Naive B cell (primary cell): ENCODE measurements at regions not wholly inside any gene's neighbourhood (a gene's known extent, or its start where the extent isn't known, plus 50 kb on each side); places are given as distances from the start of the nearest gene placed in this dataset.

Experiments
- ATAC-seq, 2 donors: fragments of 150-1000 bp; cut with Tn5 transposase; 2 replicates each; pipeline ENCODE4 v1.10.0; 2021; ENCODE audit warnings: low read depth in 2 of 2, mild to moderate bottlenecking in 2 of 2, moderate library complexity in 2 of 2
- DNase-seq: peaks from one replicate; pipeline ENCODE4 v3.0.0; 2022
- H3K27ac Mint-ChIP-seq, 6 donors: one replicate each; pipeline ENCODE4 v1.8.0; 2020 to 2022; ENCODE audit warnings: mild to moderate bottlenecking in 6 of 6, mixed read lengths in 6 of 6, moderate library complexity in 5 of 6, inconsistent platforms in 2 of 6
- H3K27me3 Mint-ChIP-seq, 3 donors: one replicate each; pipeline ENCODE4 v1.8.0; 2021 to 2022; ENCODE audit warnings: mixed read lengths in 3 of 3, mild to moderate bottlenecking in 1 of 3
- H3K36me3 Mint-ChIP-seq, 2 donors: one replicate each; pipeline ENCODE4 v1.8.0; 2020 to 2022; ENCODE audit warnings: mixed read lengths in 2 of 2, inconsistent platforms in 1 of 2, mild to moderate bottlenecking in 1 of 2
- H3K4me1 Mint-ChIP-seq, 3 donors: one replicate each; pipeline ENCODE4 v1.8.0; 2020 to 2022; ENCODE audit warnings: mixed read lengths in 3 of 3, inconsistent platforms in 1 of 3, mild to moderate bottlenecking in 1 of 3, moderate library complexity in 1 of 3
- H3K4me3 Mint-ChIP-seq, 8 donors: one replicate each; pipeline ENCODE4 v1.8.0; 2020 to 2022; ENCODE audit warnings: mild to moderate bottlenecking in 8 of 8, mixed read lengths in 8 of 8, moderate library complexity in 8 of 8, inconsistent platforms in 2 of 8
- H3K9me3 Mint-ChIP-seq, 7 donors: one replicate each; pipeline ENCODE4 v1.8.0; 2020 to 2022; ENCODE audit warnings: mixed read lengths in 7 of 7, mild to moderate bottlenecking in 5 of 7, inconsistent platforms in 2 of 7, moderate library complexity in 1 of 7

DNA sequence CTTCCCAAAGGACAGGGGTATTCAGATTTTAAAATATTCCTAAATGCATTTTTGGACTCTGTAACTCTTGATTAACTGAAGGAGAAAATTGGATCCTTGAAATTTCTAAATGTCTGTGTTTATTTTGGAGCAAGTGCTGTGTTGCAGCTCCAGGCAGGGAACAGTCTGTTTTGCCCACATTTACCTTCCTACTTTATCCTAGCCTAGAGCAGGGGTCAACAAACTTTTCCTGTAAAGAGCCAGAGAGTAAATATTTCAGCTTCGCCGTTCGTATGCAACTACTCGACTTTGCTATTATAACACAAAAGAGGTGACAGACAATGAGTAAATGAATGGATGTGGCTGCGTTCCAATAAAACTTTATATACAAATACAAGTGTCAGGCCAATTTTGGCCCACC is 402.2 kb downstream of the GPATCH2 start:
- Mint-ChIP-seq H3K4me3 (no peak overlapping the region), H3K27me3 (no peaks in the 10 kb centered on the region), H3K27ac (no peak overlapping the region), H3K9me3 (peaks cover 0 to 9% (median 5%) of the 10 kb centered on the region in 7 donors), H3K36me3 (no peaks in the 10 kb centered on the region), H3K4me1 (no peaks in the 10 kb centered on the region)
- ATAC-seq = no peak
- DNase-seq = no peak

DNA sequence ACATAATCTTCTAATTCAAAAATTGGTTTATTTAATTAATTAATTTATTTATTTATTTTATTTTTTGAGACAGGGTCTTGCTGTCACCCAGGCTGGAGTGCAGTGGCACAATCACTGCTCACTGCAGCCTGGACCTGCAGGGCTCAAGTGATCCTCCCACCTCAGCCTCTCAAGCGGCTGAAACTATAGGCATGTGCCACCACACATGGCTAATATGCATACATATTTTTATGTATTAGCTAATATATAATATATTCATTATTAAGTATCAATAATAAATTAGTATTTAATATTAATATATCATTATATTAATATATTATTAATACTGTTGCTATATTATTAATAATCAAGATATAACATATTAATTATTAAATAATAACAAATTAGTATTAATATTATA is 406.7 kb downstream of the GPATCH2 start:
- H3K36me3 Mint-ChIP-seq = no peaks in the 10 kb centered on the region
- DNase-seq (no peak), ATAC-seq (no peak)
- H3K27ac Mint-ChIP-seq = no peak overlapping the region
- H3K27me3 Mint-ChIP-seq = no peaks in the 10 kb centered on the region
- no peak overlapping the region for H3K4me3 Mint-ChIP-seq
- peaks cover 0 to 10% (median 3%) of the 10 kb centered on the region in 7 donors for H3K9me3 Mint-ChIP-seq
- no peaks in the 10 kb centered on the region for H3K4me1 Mint-ChIP-seq

DNA sequence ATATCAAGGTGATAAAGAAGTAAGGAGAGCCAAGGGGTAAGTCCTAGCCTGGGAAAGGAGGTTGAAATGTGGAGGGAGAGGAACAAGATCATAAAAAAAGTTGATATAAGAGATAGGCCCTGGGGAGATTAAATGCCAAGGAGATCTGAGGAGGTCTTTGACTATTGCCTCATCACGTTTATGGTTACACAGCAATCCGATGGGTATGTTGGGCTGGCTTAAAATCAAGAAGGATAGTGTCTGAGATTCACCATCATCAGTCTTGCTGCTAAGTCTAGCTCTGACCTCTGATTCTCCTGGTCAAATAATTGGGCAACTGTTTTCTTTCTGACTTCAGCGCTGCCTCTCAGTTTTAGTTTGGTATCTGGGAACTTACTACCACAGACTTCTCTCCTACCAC is 416.3 kb downstream of the GPATCH2 start:
- no peaks in the 10 kb centered on the region for H3K27me3 Mint-ChIP-seq
- no peaks in the 10 kb centered on the region for H3K36me3 Mint-ChIP-seq
- H3K27ac Mint-ChIP-seq = no peak overlapping the region
- peaks cover 0 to 8% (median 5%) of the 10 kb centered on the region in 7 donors for H3K9me3 Mint-ChIP-seq
- DNase-seq (no peak), ATAC-seq (no peak)
- no peaks in the 10 kb centered on the region for H3K4me1 Mint-ChIP-seq
- no peak overlapping the region for H3K4me3 Mint-ChIP-seq

DNA sequence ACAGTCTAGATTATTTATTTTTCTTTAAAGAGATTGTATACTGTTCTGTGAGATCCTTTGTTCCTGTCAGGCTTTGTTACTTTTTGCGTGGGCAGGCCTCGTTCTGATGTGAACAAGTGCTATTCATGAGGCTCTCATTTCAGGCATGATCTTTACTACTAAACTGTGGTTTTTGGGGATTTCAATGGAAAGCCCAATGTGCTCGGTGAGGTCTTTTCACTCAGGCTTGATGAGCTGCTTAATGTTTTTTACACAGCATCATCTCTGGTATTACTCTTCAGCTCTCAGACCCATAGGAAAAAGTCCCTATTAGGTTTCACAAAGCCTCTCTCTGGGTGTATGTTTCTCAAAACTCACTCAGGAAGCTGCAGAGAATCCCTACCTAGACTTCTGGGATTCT is 419.4 kb downstream of the GPATCH2 start:
- no peaks in the 10 kb centered on the region for H3K36me3 Mint-ChIP-seq
- no peak for DNase-seq
- H3K27ac Mint-ChIP-seq = no peak overlapping the region
- ATAC-seq = no peak
- H3K9me3 Mint-ChIP-seq = peaks cover 0 to 15% (median 9%) of the 10 kb centered on the region in 7 donors
- H3K4me1 Mint-ChIP-seq = no peaks in the 10 kb centered on the region
- no peaks in the 10 kb centered on the region for H3K27me3 Mint-ChIP-seq
- H3K4me3 Mint-ChIP-seq = no peak overlapping the region

DNA sequence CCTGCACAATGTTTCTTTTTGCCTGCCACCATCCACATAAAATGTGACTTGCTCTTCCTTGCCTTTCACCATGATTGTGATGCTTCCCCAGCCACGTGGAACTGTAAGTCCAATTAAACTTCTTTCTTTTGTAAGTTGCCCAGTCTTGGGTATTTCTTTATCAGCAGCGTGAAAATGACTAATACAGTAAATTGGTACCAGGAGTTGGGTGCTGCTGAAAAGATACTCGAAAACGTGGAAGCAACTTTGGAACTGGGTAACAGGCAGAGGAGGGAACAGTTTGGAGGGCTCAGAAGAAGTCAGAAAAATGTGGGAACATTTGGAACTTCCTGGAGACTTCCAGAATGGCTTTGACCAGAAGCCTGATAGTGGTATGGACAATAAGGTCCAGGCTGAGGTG is 425.3 kb downstream of the GPATCH2 start:
- DNase-seq (no peak), ATAC-seq (no peak)
- H3K4me3 Mint-ChIP-seq = no peak overlapping the region
- peaks cover 5 to 25% (median 11%) of the 10 kb centered on the region in 7 donors for H3K9me3 Mint-ChIP-seq
- H3K4me1 Mint-ChIP-seq = no peaks in the 10 kb centered on the region
- no peaks in the 10 kb centered on the region for H3K36me3 Mint-ChIP-seq
- no peaks in the 10 kb centered on the region for H3K27me3 Mint-ChIP-seq
- no peak overlapping the region for H3K27ac Mint-ChIP-seq

DNA sequence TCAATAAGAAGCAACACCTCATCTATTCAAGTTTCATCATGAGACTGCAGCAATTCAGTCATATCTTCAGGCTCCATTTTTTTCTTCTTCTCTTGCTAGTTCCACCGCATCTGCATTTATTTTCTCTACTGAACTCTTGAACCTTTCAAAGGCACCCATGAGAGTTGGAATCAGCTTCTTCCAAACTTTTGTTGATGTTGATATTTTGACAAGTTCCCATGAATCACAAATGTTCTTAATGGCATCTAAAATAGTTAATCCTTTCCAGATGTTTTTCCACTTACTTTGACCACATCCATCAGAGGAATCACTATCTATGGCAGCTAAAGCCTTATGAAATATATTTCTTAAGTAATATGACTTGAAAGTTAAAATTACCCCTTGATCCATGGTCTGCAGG is 434.3 kb downstream of the GPATCH2 start:
- no peak for DNase-seq
- Mint-ChIP-seq H3K9me3 (peaks cover 0 to 8% (median 2%) of the 10 kb centered on the region in 7 donors), H3K27me3 (no peaks in the 10 kb centered on the region), H3K27ac (no peak overlapping the region), H3K4me1 (no peaks in the 10 kb centered on the region), H3K4me3 (no peak overlapping the region), H3K36me3 (no peaks in the 10 kb centered on the region)
- ATAC-seq = no peak

DNA sequence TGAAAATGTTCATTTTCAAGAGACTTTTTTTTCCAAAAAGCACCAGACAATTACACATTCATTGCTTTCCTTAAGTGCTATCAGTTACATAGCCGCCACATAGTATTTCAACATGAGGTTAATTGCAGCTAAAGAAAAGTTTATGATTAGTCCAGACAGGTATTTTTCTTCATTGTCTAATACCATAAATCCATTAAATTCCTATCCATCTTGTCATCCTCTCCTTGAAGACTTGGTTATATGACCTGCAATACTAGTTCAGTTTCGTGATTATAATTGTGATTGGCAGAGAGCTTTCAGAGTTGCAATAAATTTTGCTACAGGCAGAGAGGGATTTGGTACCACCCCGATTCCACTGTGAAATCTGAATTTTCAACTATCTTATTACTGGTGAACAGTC is 437.7 kb downstream of the GPATCH2 start:
- Mint-ChIP-seq H3K27ac (no peak overlapping the region), H3K9me3 (peaks cover 0 to 7% (median 1%) of the 10 kb centered on the region in 7 donors), H3K27me3 (no peaks in the 10 kb centered on the region), H3K4me1 (no peaks in the 10 kb centered on the region), H3K4me3 (no peak overlapping the region), H3K36me3 (no peaks in the 10 kb centered on the region)
- DNase-seq = no peak
- no peak for ATAC-seq

DNA sequence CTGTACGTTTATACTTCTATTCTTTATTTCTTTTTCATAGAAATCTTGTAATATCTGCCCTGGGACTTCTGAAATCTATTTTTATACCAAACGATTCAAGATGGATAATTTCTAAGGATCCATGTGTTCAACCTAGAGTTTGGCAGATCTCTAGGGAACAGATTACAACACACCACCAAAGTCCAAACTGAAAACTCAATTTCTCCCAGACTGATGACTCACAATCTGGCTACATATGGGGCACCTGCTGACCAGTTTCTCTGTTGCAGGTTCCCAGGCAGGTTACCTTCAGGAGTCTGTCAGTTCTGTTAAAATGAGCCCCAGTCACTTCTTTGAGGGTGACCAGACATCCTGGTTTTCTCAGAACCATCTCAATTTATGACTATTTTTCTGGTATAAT is 439.4 kb downstream of the GPATCH2 start:
- Mint-ChIP-seq H3K9me3 (peaks cover 1 to 11% (median 4%) of the 10 kb centered on the region in 7 donors), H3K27me3 (no peaks in the 10 kb centered on the region), H3K27ac (no peak overlapping the region), H3K36me3 (no peaks in the 10 kb centered on the region), H3K4me3 (no peak overlapping the region), H3K4me1 (no peaks in the 10 kb centered on the region)
- ATAC-seq = no peak
- DNase-seq = no peak

DNA sequence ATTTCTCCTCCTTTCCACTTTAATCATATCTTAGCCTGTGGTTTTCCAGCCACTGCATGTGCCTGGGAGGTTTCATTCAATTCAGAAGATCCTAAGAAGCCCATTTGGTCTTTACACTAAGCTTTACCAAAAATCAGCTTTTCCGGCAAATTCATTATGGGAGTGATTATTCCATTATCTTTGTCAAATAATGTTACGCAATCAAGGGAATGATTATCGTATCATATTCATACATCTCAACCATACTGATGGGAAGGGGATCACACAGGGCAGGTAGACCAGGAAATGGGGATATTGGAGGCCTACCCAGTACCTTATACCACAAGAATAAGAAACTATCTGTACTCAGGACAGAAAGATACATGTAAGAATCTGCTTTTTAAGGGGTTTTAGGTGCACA is 440.5 kb downstream of the GPATCH2 start:
- Mint-ChIP-seq H3K9me3 (peaks cover 1 to 10% (median 4%) of the 10 kb centered on the region in 7 donors), H3K27ac (no peak overlapping the region), H3K4me3 (no peak overlapping the region), H3K4me1 (no peaks in the 10 kb centered on the region), H3K27me3 (no peaks in the 10 kb centered on the region), H3K36me3 (no peaks in the 10 kb centered on the region)
- ATAC-seq = no peak
- DNase-seq = no peak

DNA sequence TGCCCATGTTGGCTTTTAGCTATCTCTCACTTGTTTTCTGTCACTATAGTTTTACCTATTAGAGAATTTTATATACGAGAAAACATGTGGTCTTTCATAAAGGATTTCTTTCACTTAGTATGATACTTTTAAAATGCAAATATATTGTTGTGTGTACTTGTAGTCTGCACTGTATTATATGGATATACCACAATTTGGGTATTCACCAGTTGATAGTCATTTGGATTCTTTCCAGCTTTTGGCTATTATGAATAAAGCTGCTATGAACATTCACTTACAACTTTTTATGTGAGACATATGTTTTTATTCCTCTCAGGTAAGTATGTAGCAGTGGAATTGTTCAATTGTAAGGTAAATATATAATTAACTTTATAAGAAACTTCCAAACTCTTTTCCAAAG is 441.5 kb downstream of the GPATCH2 start:
- no peak overlapping the region for H3K4me3 Mint-ChIP-seq
- no peak overlapping the region for H3K27ac Mint-ChIP-seq
- H3K9me3 Mint-ChIP-seq = peaks cover 0 to 10% (median 4%) of the 10 kb centered on the region in 7 donors
- DNase-seq = no peak
- no peaks in the 10 kb centered on the region for H3K4me1 Mint-ChIP-seq
- H3K36me3 Mint-ChIP-seq = no peaks in the 10 kb centered on the region
- no peak for ATAC-seq
- no peaks in the 10 kb centered on the region for H3K27me3 Mint-ChIP-seq

DNA sequence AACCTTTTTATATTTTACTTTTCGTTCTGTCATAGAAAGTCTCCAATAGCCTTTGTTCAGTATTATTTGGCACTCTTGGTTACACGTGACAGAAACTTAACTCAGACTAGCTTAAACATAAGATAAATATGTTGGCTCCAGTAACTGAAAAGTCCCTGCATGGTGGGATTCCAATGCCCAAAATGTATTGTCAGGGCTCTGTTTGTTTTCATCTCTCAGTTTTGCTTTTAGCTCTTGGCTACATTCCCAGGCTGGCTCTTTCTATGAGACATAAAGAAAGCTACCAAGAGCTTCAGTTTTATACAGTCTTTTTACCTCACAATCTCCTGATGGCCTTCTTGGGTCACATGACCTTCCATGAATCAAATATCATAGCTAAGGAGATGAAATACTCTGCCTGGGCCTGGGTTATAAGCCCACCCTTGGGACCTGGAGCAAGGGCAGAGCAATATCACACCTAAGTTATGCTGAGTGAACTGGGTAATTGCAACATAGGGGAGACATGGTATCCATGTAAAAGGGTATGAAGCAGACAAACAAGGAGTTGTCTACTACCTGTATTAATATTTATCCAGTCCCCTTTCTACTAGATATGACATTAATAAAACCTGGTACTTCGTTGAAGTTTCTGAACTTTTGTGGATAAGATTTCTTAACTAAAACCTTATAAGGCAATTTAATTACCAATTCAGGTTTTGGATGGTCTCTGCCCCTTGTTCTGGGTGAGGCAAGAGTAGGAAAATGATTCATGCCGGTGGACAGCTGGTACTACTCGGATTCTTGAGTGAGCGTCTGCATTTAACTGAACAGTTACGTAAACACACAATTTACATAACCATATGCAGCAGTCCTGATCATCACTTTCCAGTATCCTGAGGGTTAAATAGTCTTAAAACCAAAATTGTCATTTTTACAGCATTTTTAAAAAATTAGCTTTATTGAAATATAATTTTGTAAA is 442.3 kb downstream of the GPATCH2 start:
- no peak for ATAC-seq
- H3K4me1 Mint-ChIP-seq = no peaks in the 10 kb centered on the region
- DNase-seq = no peak
- H3K27ac Mint-ChIP-seq = no peak overlapping the region
- no peak overlapping the region for H3K4me3 Mint-ChIP-seq
- no peaks in the 10 kb centered on the region for H3K27me3 Mint-ChIP-seq
- peaks cover 0 to 10% (median 4%) of the 10 kb centered on the region in 7 donors for H3K9me3 Mint-ChIP-seq
- H3K36me3 Mint-ChIP-seq = no peaks in the 10 kb centered on the region

DNA sequence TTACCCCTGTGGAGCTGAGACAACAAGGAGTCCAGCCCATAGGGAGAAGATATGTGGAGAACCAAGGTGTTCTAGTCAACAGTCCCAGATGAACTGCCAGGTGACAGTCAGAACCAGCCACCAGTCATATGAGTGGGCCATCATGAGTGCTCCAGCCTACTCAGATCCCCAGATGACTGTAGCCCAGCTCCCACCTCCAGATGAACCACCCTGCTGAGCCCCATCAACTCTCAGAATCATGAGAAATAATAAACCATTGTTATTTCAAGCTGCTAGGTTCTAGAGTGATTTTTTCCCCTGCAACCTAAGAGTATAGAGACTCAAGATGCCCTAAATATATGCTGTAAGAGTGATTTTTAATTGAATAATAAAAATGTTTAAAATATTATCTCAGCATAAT is 444.2 kb downstream of the GPATCH2 start:
- no peak for DNase-seq
- no peaks in the 10 kb centered on the region for H3K27me3 Mint-ChIP-seq
- H3K36me3 Mint-ChIP-seq = no peaks in the 10 kb centered on the region
- no peak overlapping the region for H3K27ac Mint-ChIP-seq
- ATAC-seq = no peak
- H3K4me3 Mint-ChIP-seq = no peak overlapping the region
- H3K9me3 Mint-ChIP-seq = peaks cover 0 to 10% (median 6%) of the 10 kb centered on the region in 7 donors
- H3K4me1 Mint-ChIP-seq = no peaks in the 10 kb centered on the region

DNA sequence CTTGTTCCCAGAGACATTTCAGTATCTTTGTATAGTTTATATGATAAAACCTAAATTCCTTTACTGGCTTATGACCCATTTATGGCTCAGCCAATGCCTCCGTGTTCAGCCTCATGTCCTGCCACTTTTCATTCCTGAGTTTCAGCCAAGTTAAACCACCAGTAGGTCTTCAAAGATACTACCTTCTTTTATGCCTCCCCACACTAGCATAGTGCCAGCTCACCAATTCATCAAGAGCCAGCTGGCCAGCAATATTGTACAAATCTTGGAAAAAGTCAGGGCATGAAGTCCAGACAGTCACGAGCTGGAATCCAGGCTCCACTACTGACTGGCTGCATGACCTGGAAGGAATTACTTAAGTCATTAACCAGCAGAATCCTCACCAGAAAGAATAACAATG is 446.0 kb downstream of the GPATCH2 start:
- ATAC-seq (no peak), DNase-seq (no peak)
- Mint-ChIP-seq H3K27me3 (no peaks in the 10 kb centered on the region), H3K9me3 (peaks cover 0 to 10% (median 4%) of the 10 kb centered on the region in 7 donors), H3K4me3 (no peak overlapping the region), H3K4me1 (no peaks in the 10 kb centered on the region), H3K27ac (no peak overlapping the region), H3K36me3 (no peaks in the 10 kb centered on the region)

DNA sequence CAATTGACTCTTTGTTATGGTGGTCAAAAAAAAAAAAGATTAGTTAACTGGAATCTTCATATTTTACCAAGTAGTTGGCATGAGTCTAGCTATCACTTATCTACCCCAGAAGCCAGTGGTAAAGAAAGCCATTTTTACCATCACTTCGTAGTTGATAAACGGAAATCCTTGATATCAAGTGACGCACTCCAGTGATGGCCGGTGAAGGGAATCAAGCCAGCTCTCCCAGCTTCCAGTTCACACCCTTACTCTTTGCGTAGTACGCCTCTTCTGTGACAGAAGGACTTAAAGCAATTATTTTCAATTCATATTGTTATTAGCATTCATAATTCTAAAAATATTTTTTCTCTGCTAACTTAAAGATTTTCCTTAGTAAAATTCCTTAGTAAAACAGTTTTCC is 447.9 kb downstream of the GPATCH2 start:
- no peaks in the 10 kb centered on the region for H3K36me3 Mint-ChIP-seq
- DNase-seq (no peak), ATAC-seq (no peak)
- H3K27me3 Mint-ChIP-seq = peaks cover 0 to 5% (median 0%) of the 10 kb centered on the region in 3 donors
- H3K4me3 Mint-ChIP-seq = no peak overlapping the region
- no peak overlapping the region for H3K27ac Mint-ChIP-seq
- no peaks in the 10 kb centered on the region for H3K4me1 Mint-ChIP-seq
- peaks cover 4 to 14% (median 7%) of the 10 kb centered on the region in 7 donors for H3K9me3 Mint-ChIP-seq
